ENCODE measurements at regions not wholly inside any gene's neighbourhood (a gene's known extent, or its start where the extent isn't known, plus 50 kb on each side); places are given as distances from the start of the nearest gene placed in this dataset.

DNA sequence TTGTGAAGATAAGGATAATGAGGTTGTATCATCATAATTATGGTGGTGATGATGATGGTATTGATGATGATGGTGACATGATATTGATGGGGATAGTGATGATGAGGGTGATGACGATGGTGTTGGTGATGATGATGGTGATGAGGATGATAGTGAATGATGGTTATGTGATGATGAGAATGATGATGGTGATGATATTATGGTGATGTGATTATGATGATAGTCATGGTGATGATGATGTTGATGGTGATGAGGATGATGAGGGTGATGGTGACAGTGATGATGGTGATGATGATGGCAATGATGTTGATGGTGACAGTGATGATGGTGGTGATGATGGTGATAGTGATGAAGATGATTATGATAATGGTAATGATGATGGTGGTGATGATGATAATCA, 299.9 kb upstream of the ADARB2 start:
- no peak for TF ChIP-seq EGR1 (IDR thresholded peaks at IDR 0.05; ENCODE audit: low read depth in 2 of 2)
- no peak for TF ChIP-seq TAF1 (conservative IDR thresholded peaks at IDR 0.05)
- TF ChIP-seq, protein P1, sequence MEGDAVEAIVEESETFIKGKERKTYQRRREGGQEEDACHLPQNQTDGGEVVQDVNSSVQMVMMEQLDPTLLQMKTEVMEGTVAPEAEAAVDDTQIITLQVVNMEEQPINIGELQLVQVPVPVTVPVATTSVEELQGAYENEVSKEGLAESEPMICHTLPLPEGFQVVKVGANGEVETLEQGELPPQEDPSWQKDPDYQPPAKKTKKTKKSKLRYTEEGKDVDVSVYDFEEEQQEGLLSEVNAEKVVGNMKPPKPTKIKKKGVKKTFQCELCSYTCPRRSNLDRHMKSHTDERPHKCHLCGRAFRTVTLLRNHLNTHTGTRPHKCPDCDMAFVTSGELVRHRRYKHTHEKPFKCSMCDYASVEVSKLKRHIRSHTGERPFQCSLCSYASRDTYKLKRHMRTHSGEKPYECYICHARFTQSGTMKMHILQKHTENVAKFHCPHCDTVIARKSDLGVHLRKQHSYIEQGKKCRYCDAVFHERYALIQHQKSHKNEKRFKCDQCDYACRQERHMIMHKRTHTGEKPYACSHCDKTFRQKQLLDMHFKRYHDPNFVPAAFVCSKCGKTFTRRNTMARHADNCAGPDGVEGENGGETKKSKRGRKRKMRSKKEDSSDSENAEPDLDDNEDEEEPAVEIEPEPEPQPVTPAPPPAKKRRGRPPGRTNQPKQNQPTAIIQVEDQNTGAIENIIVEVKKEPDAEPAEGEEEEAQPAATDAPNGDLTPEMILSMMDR (IDR thresholded peaks at IDR 0.05; ENCODE audit: low read depth, low read length, missing input control), result no peak
- TF ChIP-seq, protein P2, sequence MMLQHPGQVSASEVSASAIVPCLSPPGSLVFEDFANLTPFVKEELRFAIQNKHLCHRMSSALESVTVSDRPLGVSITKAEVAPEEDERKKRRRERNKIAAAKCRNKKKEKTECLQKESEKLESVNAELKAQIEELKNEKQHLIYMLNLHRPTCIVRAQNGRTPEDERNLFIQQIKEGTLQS (IDR thresholded peaks at IDR 0.05), result no peak
- no peak for TF ChIP-seq RAD21 (IDR thresholded peaks at IDR 0.05)
- TF ChIP-seq, protein P3, sequence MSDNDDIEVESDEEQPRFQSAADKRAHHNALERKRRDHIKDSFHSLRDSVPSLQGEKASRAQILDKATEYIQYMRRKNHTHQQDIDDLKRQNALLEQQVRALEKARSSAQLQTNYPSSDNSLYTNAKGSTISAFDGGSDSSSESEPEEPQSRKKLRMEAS (IDR thresholded peaks at IDR 0.05), result no peak
- no peak for TF ChIP-seq YY1 (IDR thresholded peaks at IDR 0.05)
- TF ChIP-seq SP1 (IDR thresholded peaks at IDR 0.05), result no peak
- no peak for TF ChIP-seq NR2F2 (IDR thresholded peaks at IDR 0.05)
- no peak for TF ChIP-seq GABPA (IDR thresholded peaks at IDR 0.05 in 1 of 2, conservative IDR thresholded peaks at IDR 0.05 in 1 of 2)
